B cell (primary cell): ENCODE measurements at regions not wholly inside any gene's neighbourhood (a gene's known extent, or its start where the extent isn't known, plus 50 kb on each side); places are given as distances from the start of the nearest gene placed in this dataset.

Source experiments
- ATAC-seq: fragments of 200-7000 bp; cut with Tn5 transposase; one replicate; pipeline ENCODE4 v1.10.0; 2021; ENCODE audit warnings: low read depth, mild to moderate bottlenecking, moderate number of reproducible peaks, moderate library complexity
- CTCF ChIA-PET: fragments of 350-600 bp; sonication (Branson Sonifier 250); formaldehyde crosslinking; loops from one replicate; lab custom pipeline; 2021; ENCODE audit warnings: antibody characterized with exemption, inconsistent platforms; lab: Charles Lee
- POLR2A ChIA-PET: fragments of 350-600 bp; sonication (Branson Sonifier 250); formaldehyde crosslinking; loops from one replicate; lab custom pipeline; 2021; ENCODE audit warnings: antibody characterized with exemption; lab: Charles Lee
- DNase-seq: peaks from one replicate; pipeline ENCODE4 v3.0.0; 2013
- H2AFZ ChIP-seq: 2 replicates; pipeline ENCODE4 v1.6.1; 2012; ENCODE audit warnings: mild to moderate bottlenecking, low read depth, low read length; ENCODE audit not compliant: insufficient read depth, poor library complexity, severe bottlenecking
- H3K27ac ChIP-seq, 2 donors: 1 replicate in 1 of 2; 2 replicates in 1 of 2; pipeline ENCODE4 v1.5.1; 2012 to 2013; ENCODE audit warnings: low read length in 2 of 2, mild to moderate bottlenecking in 2 of 2, moderate library complexity in 1 of 2
- H3K27me3 ChIP-seq, 4 experiments: fragments of 200-600 bp in 1 of 4; sonication (generic) in 1 of 4; replicated peaks in 1 of 4; 1 replicate in 2 of 4; 2 replicates in 2 of 4; pipeline versions ENCODE4 v1.6.1 to v1.7.0; 2013 to 2016; ENCODE audit warnings: low read length in 3 of 4, mild to moderate bottlenecking in 2 of 4, mixed read lengths in 1 of 4, moderate library complexity in 1 of 4; ENCODE audit not compliant: insufficient read depth in 4 of 4, control insufficient read depth in 3 of 4; ENCODE audit errors: control extremely low read depth in 1 of 4
- H3K36me3 ChIP-seq, 2 experiments: replicated peaks in 1 of 2; 1 replicate in 1 of 2; 2 replicates in 1 of 2; pipeline versions ENCODE4 v1.6.1 to v1.7.1; 2013; ENCODE audit warnings: low read length in 1 of 2; ENCODE audit not compliant: insufficient read depth in 2 of 2, control insufficient read depth in 1 of 2; ENCODE audit errors: control extremely low read depth in 1 of 2, extremely low read depth in 1 of 2
- H3K4me1 ChIP-seq, 2 donors: fragments of 200-600 bp in 1 of 2; sonication (generic) in 1 of 2; 1 replicate in 1 of 2; 2 replicates in 1 of 2; pipeline versions ENCODE4 v1.5.1 to v1.6.1; 2013 to 2017; ENCODE audit warnings: low read length in 2 of 2; ENCODE audit not compliant: control insufficient read depth in 2 of 2, insufficient read depth in 2 of 2
- H3K4me2 ChIP-seq: replicated peaks from 2 replicates; pipeline ENCODE3; 2012; ENCODE audit warnings: mild to moderate bottlenecking, low read depth, low read length; ENCODE audit not compliant: poor library complexity, severe bottlenecking
- H3K4me3 ChIP-seq, 5 experiments: fragments of 200-600 bp in 1 of 5; sonication (generic) in 1 of 5; 1 replicate in 3 of 5; 2 replicates in 2 of 5; pipeline versions ENCODE4 v1.5.1 to v1.7.0; 2011 to 2016; ENCODE audit warnings: low read length in 4 of 5, mild to moderate bottlenecking in 4 of 5, low read depth in 2 of 5, control low read depth in 1 of 5, moderate library complexity in 1 of 5; ENCODE audit not compliant: insufficient read depth in 1 of 5; ENCODE audit errors: control extremely low read depth in 1 of 5, extremely low read depth in 1 of 5
- H3K79me2 ChIP-seq: fragments of 200-600 bp; sonication (generic); one replicate; pipeline ENCODE4 v1.6.0; 2016; ENCODE audit warnings: low read length; ENCODE audit not compliant: control insufficient read depth, insufficient read depth
- H3K9ac ChIP-seq: fragments of 200-600 bp; sonication (generic); 2 replicates; pipeline ENCODE4 v1.6.1; 2017; ENCODE audit warnings: mild to moderate bottlenecking, low read length, moderate library complexity
- H3K9me3 ChIP-seq, 3 donors: one replicate each; pipeline versions ENCODE4 v1.6.1 to v1.7.1; 2013; ENCODE audit warnings: low read length in 2 of 3; ENCODE audit not compliant: control insufficient read depth in 2 of 3, insufficient read depth in 1 of 3; ENCODE audit errors: control extremely low read depth in 1 of 3
- H4K20me1 ChIP-seq: 2 replicates; pipeline ENCODE4 v1.6.0; 2012; ENCODE audit warnings: mild to moderate bottlenecking, low read length; ENCODE audit not compliant: insufficient read depth, control insufficient read depth, poor library complexity, severe bottlenecking
- H3K27ac Mint-ChIP-seq: one replicate; pipeline ENCODE4 v1.8.0; 2021; ENCODE audit warnings: mixed read lengths
- H3K27me3 Mint-ChIP-seq: one replicate; pipeline ENCODE4 v1.8.0; 2021; ENCODE audit warnings: mixed read lengths
- H3K4me1 Mint-ChIP-seq: one replicate; pipeline ENCODE4 v1.8.0; 2021; ENCODE audit warnings: mixed read lengths
- H3K4me3 Mint-ChIP-seq: one replicate; pipeline ENCODE4 v1.8.0; 2021; ENCODE audit warnings: mixed read lengths
- H3K9me3 Mint-ChIP-seq: one replicate; pipeline ENCODE4 v1.8.0; 2022; ENCODE audit warnings: mixed read lengths; ENCODE audit not compliant: insufficient read depth
- EZH2 ChIP-seq: IDR thresholded peaks from 2 replicates; pipeline ENCODE4 v1.6.1; 2012; ENCODE audit warnings: borderline replicate concordance, low read depth, mild to moderate bottlenecking, moderate library complexity, low read length; ENCODE audit not compliant: insufficient read depth, poor library complexity, severe bottlenecking
- WGBS: methylation state at CpG from one replicate; pipeline ENCODE4 v1.1.5; 2013; ENCODE audit warnings: missing lambda C conversion rate; ENCODE audit not compliant: insufficient coverage; 5-methylcytosine and 5-hydroxymethylcytosine counted together
- intact Hi-C: fragments of 100-400 bp; cut with micrococcal nuclease; formaldehyde crosslinking; loops from one replicate; pipeline ENCODE4 v1.10.0; 2022
- TF ChIP-seq, protein P1 (sequence below): fragments of 200-600 bp; IDR thresholded peaks from one replicate; pipeline ENCODE4 v1.8.0; 2022; ENCODE audit warnings: antibody characterized with exemption, mild to moderate bottlenecking

- Histone ChIP-seq H3K4me1 (no peaks in the 10 kb centered on the region), H3K27me3 (no peaks in the 10 kb centered on the region), H3K36me3 (no peaks in the 10 kb centered on the region), H2AFZ (no peak overlapping the region), H3K4me3 (no peak overlapping the region), H3K27ac (no peak overlapping the region), H3K9ac (no peak overlapping the region), H3K4me2 (no peak overlapping the region), H4K20me1 (no peaks in the 10 kb centered on the region), H3K79me2 (no peaks in the 10 kb centered on the region), H3K9me3 (peaks cover 0 to 7% (median 0%) of the 10 kb centered on the region in 3 donors)
- Mint-ChIP-seq H3K9me3 (no peaks in the 10 kb centered on the region), H3K27ac (no peak overlapping the region), H3K4me1 (no peaks in the 10 kb centered on the region), H3K27me3 (no peaks in the 10 kb centered on the region), H3K4me3 (no peak overlapping the region)
- WGBS: 87% methylated on average over 7 of the region's 14 CpGs
- ChIA-PET CTCF (no interaction called here), POLR2A (no interaction called here)
- intact Hi-C loops: no loop called here
- ATAC-seq (no peak), DNase-seq (no peak)
- TF ChIP-seq, protein P1, sequence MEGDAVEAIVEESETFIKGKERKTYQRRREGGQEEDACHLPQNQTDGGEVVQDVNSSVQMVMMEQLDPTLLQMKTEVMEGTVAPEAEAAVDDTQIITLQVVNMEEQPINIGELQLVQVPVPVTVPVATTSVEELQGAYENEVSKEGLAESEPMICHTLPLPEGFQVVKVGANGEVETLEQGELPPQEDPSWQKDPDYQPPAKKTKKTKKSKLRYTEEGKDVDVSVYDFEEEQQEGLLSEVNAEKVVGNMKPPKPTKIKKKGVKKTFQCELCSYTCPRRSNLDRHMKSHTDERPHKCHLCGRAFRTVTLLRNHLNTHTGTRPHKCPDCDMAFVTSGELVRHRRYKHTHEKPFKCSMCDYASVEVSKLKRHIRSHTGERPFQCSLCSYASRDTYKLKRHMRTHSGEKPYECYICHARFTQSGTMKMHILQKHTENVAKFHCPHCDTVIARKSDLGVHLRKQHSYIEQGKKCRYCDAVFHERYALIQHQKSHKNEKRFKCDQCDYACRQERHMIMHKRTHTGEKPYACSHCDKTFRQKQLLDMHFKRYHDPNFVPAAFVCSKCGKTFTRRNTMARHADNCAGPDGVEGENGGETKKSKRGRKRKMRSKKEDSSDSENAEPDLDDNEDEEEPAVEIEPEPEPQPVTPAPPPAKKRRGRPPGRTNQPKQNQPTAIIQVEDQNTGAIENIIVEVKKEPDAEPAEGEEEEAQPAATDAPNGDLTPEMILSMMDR: no peak
- TF ChIP-seq EZH2: no peak
Measured at GRCh38 chr18:75783566-75784281, 356.2 kb upstream of the SMIM21 start.

GRCh38 chr18:75782826-75783225 lies 355.3 kb upstream of the SMIM21 start:
- TF ChIP-seq, protein P1: no peak
- TF ChIP-seq EZH2: no peak
- 94% methylated on average over 8 of the region's 11 CpGs for WGBS
- no peaks in the 10 kb centered on the region for H3K4me1 Mint-ChIP-seq
- ATAC-seq: no peak
- no peaks in the 10 kb centered on the region for H3K4me1 ChIP-seq
- H3K27me3 ChIP-seq: no peaks in the 10 kb centered on the region
- H3K9ac ChIP-seq: no peak overlapping the region
- H4K20me1 ChIP-seq: no peaks in the 10 kb centered on the region
- H2AFZ ChIP-seq: no peak overlapping the region
- H3K27ac Mint-ChIP-seq: no peak overlapping the region
- no peak overlapping the region for H3K4me3 Mint-ChIP-seq
- H3K9me3 ChIP-seq: peaks cover 0 to 7% (median 0%) of the 10 kb centered on the region in 3 donors
- no peak overlapping the region for H3K4me3 ChIP-seq
- no peak for DNase-seq
- no peak overlapping the region for H3K27ac ChIP-seq
- no peaks in the 10 kb centered on the region for H3K27me3 Mint-ChIP-seq
- intact Hi-C loops: no loop called here
- CTCF ChIA-PET: no interaction called here
- no peak overlapping the region for H3K4me2 ChIP-seq
- POLR2A ChIA-PET: no interaction called here
- H3K9me3 Mint-ChIP-seq: no peaks in the 10 kb centered on the region
- H3K36me3 ChIP-seq: no peaks in the 10 kb centered on the region
- H3K79me2 ChIP-seq: no peaks in the 10 kb centered on the region
